Trophoblast cell (in vitro differentiated cells and primary cell): ENCODE measurements at regions not wholly inside any gene's neighbourhood (a gene's known extent, or its start where the extent isn't known, plus 50 kb on each side); places are given as distances from the start of the nearest gene placed in this dataset.

Experiments
- DNase-seq, 2 donors: peaks; one replicate each; pipeline ENCODE4 v3.0.0-alpha.2; 2016
- H2AFZ ChIP-seq: 2 replicates; pipeline ENCODE4 v1.6.1; 2013; ENCODE audit warnings: low read length, moderate library complexity, mild to moderate bottlenecking; ENCODE audit not compliant: insufficient read depth, poor library complexity
- H2AK5ac ChIP-seq: 2 replicates; pipeline ENCODE4 v1.6.1; 2013; ENCODE audit warnings: mild to moderate bottlenecking, low read length
- H2BK120ac ChIP-seq: 2 replicates; pipeline ENCODE4 v1.6.1; 2013; ENCODE audit warnings: low read length, mild to moderate bottlenecking, moderate library complexity; ENCODE audit not compliant: insufficient read depth, poor library complexity
- H2BK12ac ChIP-seq: 2 replicates; pipeline ENCODE4 v1.6.1; 2013; ENCODE audit warnings: mild to moderate bottlenecking, low read length, moderate library complexity
- H2BK5ac ChIP-seq: 2 replicates; pipeline ENCODE4 v1.6.1; 2013; ENCODE audit warnings: low read length, low read depth, moderate library complexity, mild to moderate bottlenecking; ENCODE audit not compliant: poor library complexity
- H3K14ac ChIP-seq: 2 replicates; pipeline ENCODE4 v1.6.1; 2013; ENCODE audit warnings: mild to moderate bottlenecking, low read length
- H3K18ac ChIP-seq: 2 replicates; pipeline ENCODE4 v1.6.1; 2013; ENCODE audit warnings: mild to moderate bottlenecking, low read length
- H3K23ac ChIP-seq: 2 replicates; pipeline ENCODE4 v1.6.1; 2013; ENCODE audit warnings: low read length
- H3K27ac ChIP-seq: 2 replicates; pipeline ENCODE4 v1.5.1; 2013; ENCODE audit warnings: low read depth, mild to moderate bottlenecking, inconsistent platforms, low read length, moderate library complexity
- H3K27me3 ChIP-seq: 2 replicates; pipeline ENCODE4 v1.6.1; 2013; ENCODE audit warnings: inconsistent platforms, mild to moderate bottlenecking, low read length, moderate library complexity; ENCODE audit not compliant: insufficient read depth
- H3K36me3 ChIP-seq, 2 experiments: 1 replicate in 1 of 2; 2 replicates in 1 of 2; pipeline ENCODE4 v1.6.1; 2013; ENCODE audit warnings: low read length in 2 of 2, mild to moderate bottlenecking in 2 of 2, moderate library complexity in 1 of 2; ENCODE audit not compliant: insufficient read depth in 2 of 2, control insufficient read depth in 1 of 2
- H3K4ac ChIP-seq: 2 replicates; pipeline ENCODE4 v1.6.1; 2013; ENCODE audit warnings: low read depth, mild to moderate bottlenecking, low read length, moderate library complexity
- H3K4me1 ChIP-seq, 2 experiments: 1 replicate in 1 of 2; 2 replicates in 1 of 2; pipeline ENCODE4 v1.6.1; 2013; ENCODE audit warnings: low read length in 2 of 2, mild to moderate bottlenecking in 2 of 2, moderate library complexity in 1 of 2; ENCODE audit not compliant: insufficient read depth in 2 of 2, control insufficient read depth in 1 of 2
- H3K4me2 ChIP-seq: 2 replicates; pipeline ENCODE4 v1.6.1; 2013; ENCODE audit warnings: inconsistent platforms, mild to moderate bottlenecking, low read length, moderate library complexity
- H3K4me3 ChIP-seq: 2 replicates; pipeline ENCODE4 v1.5.1; 2013; ENCODE audit warnings: mild to moderate bottlenecking, low read depth, low read length, inconsistent platforms
- H3K79me1 ChIP-seq: one replicate; pipeline ENCODE4 v1.6.1; 2013; ENCODE audit warnings: low read length
- H3K79me2 ChIP-seq: 2 replicates; pipeline ENCODE4 v1.6.1; 2013; ENCODE audit warnings: low read length, mild to moderate bottlenecking; ENCODE audit not compliant: control insufficient read depth, insufficient read depth, poor library complexity
- H3K9ac ChIP-seq: 2 replicates; pipeline ENCODE4 v1.6.1; 2013; ENCODE audit warnings: mild to moderate bottlenecking, low read length
- H3K9me3 ChIP-seq: 2 replicates; pipeline ENCODE4 v1.6.1; 2013; ENCODE audit warnings: low read depth, mild to moderate bottlenecking, control low read depth, inconsistent platforms, low read length; ENCODE audit not compliant: insufficient read depth
- H4K12ac ChIP-seq: 2 replicates; pipeline ENCODE4 v1.6.1; 2013; ENCODE audit warnings: low read depth, mild to moderate bottlenecking, low read length, moderate library complexity
- H4K8ac ChIP-seq: 2 replicates; pipeline ENCODE4 v1.6.1; 2013; ENCODE audit warnings: low read depth, mild to moderate bottlenecking, low read length, moderate library complexity
- H4K91ac ChIP-seq: one replicate; pipeline ENCODE4 v1.6.1; 2013; ENCODE audit warnings: low read depth, mild to moderate bottlenecking, low read length, moderate library complexity
- WGBS: extraction: QIAGEN DNeasy Blood & Tissue Kit; methylation state at CpG from one replicate; pipeline ENCODE4 v1.1.7; 2013; ENCODE audit warnings: missing lambda C conversion rate; ENCODE audit not compliant: insufficient read length, insufficient coverage; ENCODE audit errors: extremely low coverage; 5-methylcytosine and 5-hydroxymethylcytosine counted together

GRCh38 chr7:12067156-12067831 lies 143.8 kb upstream of the TMEM106B start:
- H3K36me3 ChIP-seq, result no peaks in the 10 kb centered on the region
- no peaks in the 10 kb centered on the region for H3K4me1 ChIP-seq
- H4K12ac ChIP-seq, result no peak overlapping the region
- H4K91ac ChIP-seq, result no peak overlapping the region
- no peak overlapping the region for H2BK120ac ChIP-seq
- no peak overlapping the region for H2AK5ac ChIP-seq
- H3K9me3 ChIP-seq, result no peaks in the 10 kb centered on the region
- no peak overlapping the region for H3K23ac ChIP-seq
- H3K9ac ChIP-seq, result no peak overlapping the region
- H3K4ac ChIP-seq, result no peak overlapping the region
- no peak overlapping the region for H3K14ac ChIP-seq
- no peaks in the 10 kb centered on the region for H3K79me2 ChIP-seq
- no peak overlapping the region for H4K8ac ChIP-seq
- DNase-seq, result peak; percentile 56 to 78
- no peaks in the 10 kb centered on the region for H3K79me1 ChIP-seq
- H3K4me2 ChIP-seq, result no peak overlapping the region
- H3K4me3 ChIP-seq, result no peak overlapping the region
- no peak overlapping the region for H2AFZ ChIP-seq
- H3K27me3 ChIP-seq, result no peaks in the 10 kb centered on the region
- no CpG with 5 or more reads among the region's 13 CpGs for WGBS
- no peak overlapping the region for H3K18ac ChIP-seq
- H3K27ac ChIP-seq, result no peak overlapping the region
- H2BK5ac ChIP-seq, result no peak overlapping the region
- H2BK12ac ChIP-seq, result no peak overlapping the region

- H3K9ac ChIP-seq, result no peak overlapping the region
Measured at GRCh38 chr7:12069757-12070156, 141.3 kb upstream of the TMEM106B start.

GRCh38 chr7:12074889-12075288 lies 136.2 kb upstream of the TMEM106B start:
- no peaks in the 10 kb centered on the region for H3K79me1 ChIP-seq
- H4K12ac ChIP-seq, result no peak overlapping the region
- H4K8ac ChIP-seq, result no peak overlapping the region
- DNase-seq, result no peak
- no CpG with 5 or more reads among the region's 1 CpG for WGBS
- H3K4me2 ChIP-seq, result no peak overlapping the region
- H3K9ac ChIP-seq, result no peak overlapping the region
- no peak overlapping the region for H3K14ac ChIP-seq
- no peak overlapping the region for H2BK120ac ChIP-seq
- H2BK12ac ChIP-seq, result no peak overlapping the region
- H3K27ac ChIP-seq, result no peak overlapping the region
- H3K9me3 ChIP-seq, result no peaks in the 10 kb centered on the region
- no peak overlapping the region for H2BK5ac ChIP-seq
- H2AK5ac ChIP-seq, result no peak overlapping the region
- H3K4me3 ChIP-seq, result no peak overlapping the region
- H2AFZ ChIP-seq, result no peak overlapping the region
- H3K27me3 ChIP-seq, result no peaks in the 10 kb centered on the region
- H3K4me1 ChIP-seq, result no peaks in the 10 kb centered on the region
- no peaks in the 10 kb centered on the region for H3K36me3 ChIP-seq
- no peaks in the 10 kb centered on the region for H3K79me2 ChIP-seq
- no peak overlapping the region for H3K18ac ChIP-seq
- H3K4ac ChIP-seq, result no peak overlapping the region
- H3K23ac ChIP-seq, result no peak overlapping the region
- no peak overlapping the region for H4K91ac ChIP-seq

More at GRCh38 chr7:12069757-12070156, 141.3 kb upstream of the TMEM106B start:
- Histone ChIP-seq H3K27me3 (no peaks in the 10 kb centered on the region), H3K23ac (no peak overlapping the region), H3K9me3 (no peaks in the 10 kb centered on the region), H4K12ac (no peak overlapping the region), H2BK5ac (no peak overlapping the region), H3K79me2 (no peaks in the 10 kb centered on the region), H3K4me2 (no peak overlapping the region), H3K36me3 (no peaks in the 10 kb centered on the region), H3K4me3 (no peak overlapping the region), H2AFZ (no peak overlapping the region), H4K91ac (no peak overlapping the region), H3K14ac (no peak overlapping the region), H3K4me1 (no peaks in the 10 kb centered on the region), H3K18ac (no peak overlapping the region), H2BK12ac (no peak overlapping the region), H3K4ac (no peak overlapping the region), H2BK120ac (no peak overlapping the region), H4K8ac (no peak overlapping the region), H2AK5ac (no peak overlapping the region), H3K79me1 (no peaks in the 10 kb centered on the region), H3K27ac (no peak overlapping the region)
- no CpG with 5 or more reads among the region's 1 CpG for WGBS
- DNase-seq, result no peak

GRCh38 chr7:12080006-12080405 lies 131.1 kb upstream of the TMEM106B start:
- Histone ChIP-seq H4K12ac (no peak overlapping the region), H3K79me2 (no peaks in the 10 kb centered on the region)
- WGBS, result no CpG with 5 or more reads among the region's 3 CpGs

More at GRCh38 chr7:12080006-12080405, 131.1 kb upstream of the TMEM106B start:
- H3K23ac ChIP-seq, result no peak overlapping the region
- no peak overlapping the region for H3K27ac ChIP-seq
- H4K91ac ChIP-seq, result no peak overlapping the region
- no peak overlapping the region for H3K4me3 ChIP-seq
- no peaks in the 10 kb centered on the region for H3K79me1 ChIP-seq
- no peak overlapping the region for H2BK12ac ChIP-seq
- no peak overlapping the region for H3K4ac ChIP-seq
- no peaks in the 10 kb centered on the region for H3K27me3 ChIP-seq
- H2BK120ac ChIP-seq, result no peak overlapping the region
- no peak overlapping the region for H2AFZ ChIP-seq
- H3K36me3 ChIP-seq, result no peaks in the 10 kb centered on the region
- no peak overlapping the region for H3K14ac ChIP-seq
- H3K4me2 ChIP-seq, result no peak overlapping the region
- no peak for DNase-seq
- H3K18ac ChIP-seq, result no peak overlapping the region
- no peak overlapping the region for H2BK5ac ChIP-seq
- no peak overlapping the region for H4K8ac ChIP-seq
- H2AK5ac ChIP-seq, result no peak overlapping the region
- H3K9ac ChIP-seq, result no peak overlapping the region
- no peaks in the 10 kb centered on the region for H3K4me1 ChIP-seq
- no peaks in the 10 kb centered on the region for H3K9me3 ChIP-seq
